Lung (tissue), 11 donors: ENCODE measurements at regions not wholly inside any gene's neighbourhood (a gene's known extent, or its start where the extent isn't known, plus 50 kb on each side); places are given as distances from the start of the nearest gene placed in this dataset.

Source experiments
- ATAC-seq: fragments of 200-7000 bp; cut with Tn5 transposase; one replicate; pipeline ENCODE4 v1.9.1; 2020; ENCODE audit warnings: moderate number of reproducible peaks; ENCODE audit not compliant: insufficient read depth, low FRiP score
- DNase-seq, 3 donors: peaks; one replicate each; pipeline ENCODE4 v3.0.0-alpha.2; 2013 to 2017
- H3K27ac ChIP-seq, 2 donors: one replicate each; pipeline ENCODE4 v1.5.1; 2013; ENCODE audit warnings: mild to moderate bottlenecking in 2 of 2, moderate library complexity in 2 of 2, control low read depth in 1 of 2, inconsistent platforms in 1 of 2, low read depth in 1 of 2, low read length in 1 of 2
- H3K27me3 ChIP-seq, 3 donors: one replicate each; pipeline ENCODE4 v1.5.1; 2013; ENCODE audit warnings: low read length in 2 of 3; ENCODE audit not compliant: control insufficient read depth in 3 of 3, insufficient read depth in 3 of 3
- H3K36me3 ChIP-seq, 4 donors: one replicate each; pipeline ENCODE4 v1.5.1; 2013; ENCODE audit warnings: low read length in 4 of 4, mild to moderate bottlenecking in 1 of 4, moderate library complexity in 1 of 4; ENCODE audit not compliant: control insufficient read depth in 4 of 4, insufficient read depth in 4 of 4
- H3K4me1 ChIP-seq, 5 donors: one replicate each; pipeline ENCODE4 v1.5.1; 2013; ENCODE audit warnings: low read length in 5 of 5, mild to moderate bottlenecking in 2 of 5, moderate library complexity in 1 of 5; ENCODE audit not compliant: control insufficient read depth in 5 of 5, insufficient read depth in 5 of 5
- H3K4me3 ChIP-seq: one replicate; pipeline ENCODE4 v1.5.1; 2013; ENCODE audit warnings: mild to moderate bottlenecking, control low read depth, moderate library complexity
- H3K9ac ChIP-seq, 2 donors: one replicate each; pipeline ENCODE4 v1.5.1; 2013; ENCODE audit warnings: low read length in 2 of 2, control low read depth in 1 of 2; ENCODE audit not compliant: insufficient read depth in 1 of 2
- H3K9me3 ChIP-seq, 4 donors: one replicate each; pipeline ENCODE4 v1.5.1; 2013; ENCODE audit warnings: low read length in 3 of 4, mild to moderate bottlenecking in 1 of 4, moderate library complexity in 1 of 4; ENCODE audit not compliant: control insufficient read depth in 4 of 4, insufficient read depth in 3 of 4
- WGBS, 2 donors: extraction: QIAGEN DNeasy Blood & Tissue Kit; methylation state at CpG; one replicate each; pipeline ENCODE4 v1.1.7; 2013; 5-methylcytosine and 5-hydroxymethylcytosine counted together
- TF ChIP-seq, protein P1 (sequence below): IDR thresholded peaks from 2 replicates; pipeline ENCODE4 v1.5.1; 2012; ENCODE audit warnings: mild to moderate bottlenecking; ENCODE audit errors: control extremely low read depth, extremely low read depth
- donor health status: control.
- donor health status: control.
- donor health status: Bipolar disorder and iron deficiency.
- donor health status: healthy.
- donor health status: DM: yes; HTN: yes; CAD: no.

DNA sequence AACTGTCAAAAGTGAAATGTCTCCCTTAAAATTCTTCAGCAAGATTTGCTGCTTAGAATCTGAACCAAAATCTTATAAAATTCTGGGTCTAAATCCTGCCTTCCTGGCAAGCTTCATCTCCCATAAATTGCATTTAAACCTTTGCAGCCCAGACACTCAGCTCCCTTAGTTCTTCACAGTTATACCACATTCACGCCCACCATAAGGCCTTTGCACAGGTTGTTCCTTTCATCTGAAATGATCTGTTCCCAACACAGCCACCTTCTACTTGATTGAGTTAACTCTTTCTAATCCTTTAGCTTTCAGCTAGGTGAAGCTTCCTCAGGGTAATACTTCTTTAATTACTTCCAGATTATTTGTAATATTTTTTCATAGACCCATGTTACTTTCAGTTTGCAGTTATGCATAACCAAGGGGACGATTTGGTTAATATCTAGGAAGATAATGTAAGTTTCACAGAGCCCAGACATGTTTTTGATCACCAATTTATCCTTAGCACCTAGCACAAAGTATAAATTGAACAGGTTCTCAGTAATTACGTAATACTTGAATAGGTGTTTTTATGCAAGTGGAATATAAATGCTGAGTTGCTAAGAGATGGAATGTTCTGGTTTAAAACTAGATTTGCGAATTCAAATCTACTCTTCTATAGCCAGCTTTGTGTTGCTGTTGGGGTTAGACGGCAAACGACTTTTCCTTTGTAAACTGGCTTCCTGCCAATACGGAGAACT, 779.7 kb upstream of the PKDCC start:
- Histone ChIP-seq H3K9ac (no peak overlapping the region), H3K9me3 (no peaks in the 10 kb centered on the region), H3K4me1 (no peaks in the 10 kb centered on the region), H3K27me3 (no peaks in the 10 kb centered on the region), H3K4me3 (no peak overlapping the region), H3K36me3 (no peaks in the 10 kb centered on the region), H3K27ac (no peak overlapping the region)
- WGBS, 2 donors, result 70 to 84% methylated on average over 7 of the region's 7 CpGs
- peak in 2 of 3 donors; percentile 6 to 12 for DNase-seq
- no peak for ATAC-seq
- TF ChIP-seq, protein P1, sequence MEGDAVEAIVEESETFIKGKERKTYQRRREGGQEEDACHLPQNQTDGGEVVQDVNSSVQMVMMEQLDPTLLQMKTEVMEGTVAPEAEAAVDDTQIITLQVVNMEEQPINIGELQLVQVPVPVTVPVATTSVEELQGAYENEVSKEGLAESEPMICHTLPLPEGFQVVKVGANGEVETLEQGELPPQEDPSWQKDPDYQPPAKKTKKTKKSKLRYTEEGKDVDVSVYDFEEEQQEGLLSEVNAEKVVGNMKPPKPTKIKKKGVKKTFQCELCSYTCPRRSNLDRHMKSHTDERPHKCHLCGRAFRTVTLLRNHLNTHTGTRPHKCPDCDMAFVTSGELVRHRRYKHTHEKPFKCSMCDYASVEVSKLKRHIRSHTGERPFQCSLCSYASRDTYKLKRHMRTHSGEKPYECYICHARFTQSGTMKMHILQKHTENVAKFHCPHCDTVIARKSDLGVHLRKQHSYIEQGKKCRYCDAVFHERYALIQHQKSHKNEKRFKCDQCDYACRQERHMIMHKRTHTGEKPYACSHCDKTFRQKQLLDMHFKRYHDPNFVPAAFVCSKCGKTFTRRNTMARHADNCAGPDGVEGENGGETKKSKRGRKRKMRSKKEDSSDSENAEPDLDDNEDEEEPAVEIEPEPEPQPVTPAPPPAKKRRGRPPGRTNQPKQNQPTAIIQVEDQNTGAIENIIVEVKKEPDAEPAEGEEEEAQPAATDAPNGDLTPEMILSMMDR, result no peak

DNA sequence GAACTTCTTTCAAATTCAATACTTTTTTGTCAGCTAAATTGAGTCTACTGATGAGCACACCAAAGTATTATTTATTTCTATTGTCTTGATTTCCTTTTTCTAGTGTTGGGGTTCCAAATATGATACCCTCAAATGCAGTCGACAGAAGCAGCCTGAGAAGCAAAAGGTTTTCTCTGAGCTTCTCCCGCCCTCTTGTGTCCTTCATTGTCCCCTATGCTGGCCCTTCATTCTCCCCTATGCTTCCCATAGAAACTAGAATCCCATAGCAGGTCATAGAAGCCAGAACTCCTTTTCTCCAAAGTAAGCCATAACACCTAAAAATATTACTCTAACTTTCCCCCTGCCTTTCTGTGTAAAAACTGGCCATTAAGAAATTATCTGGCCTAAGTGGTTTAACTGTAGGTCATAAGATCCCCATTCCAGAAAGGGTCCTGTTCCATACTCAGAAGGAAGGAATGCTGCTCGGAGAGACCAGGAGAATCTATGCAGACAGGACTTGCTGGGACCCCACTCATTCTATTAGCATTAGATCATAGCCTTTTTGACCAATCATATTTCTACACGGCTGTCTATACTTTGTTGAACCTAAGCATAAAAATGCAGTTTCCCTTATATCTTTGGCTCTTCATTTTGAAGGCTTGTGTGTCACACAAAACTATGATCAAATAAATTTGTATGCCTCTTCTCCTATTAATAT, 764.6 kb upstream of the PKDCC start:
- TF ChIP-seq, protein P1, result no peak
- H3K9me3 ChIP-seq, result no peaks in the 10 kb centered on the region
- no peak for ATAC-seq
- no peak for DNase-seq
- no peaks in the 10 kb centered on the region for H3K27me3 ChIP-seq
- no peak overlapping the region for H3K27ac ChIP-seq
- WGBS, 2 donors, result 67 to 83% methylated on average over 4 of the region's 4 CpGs
- no peaks in the 10 kb centered on the region for H3K4me1 ChIP-seq
- H3K4me3 ChIP-seq, result no peak overlapping the region
- H3K9ac ChIP-seq, result no peak overlapping the region
- H3K36me3 ChIP-seq, result no peaks in the 10 kb centered on the region

DNA sequence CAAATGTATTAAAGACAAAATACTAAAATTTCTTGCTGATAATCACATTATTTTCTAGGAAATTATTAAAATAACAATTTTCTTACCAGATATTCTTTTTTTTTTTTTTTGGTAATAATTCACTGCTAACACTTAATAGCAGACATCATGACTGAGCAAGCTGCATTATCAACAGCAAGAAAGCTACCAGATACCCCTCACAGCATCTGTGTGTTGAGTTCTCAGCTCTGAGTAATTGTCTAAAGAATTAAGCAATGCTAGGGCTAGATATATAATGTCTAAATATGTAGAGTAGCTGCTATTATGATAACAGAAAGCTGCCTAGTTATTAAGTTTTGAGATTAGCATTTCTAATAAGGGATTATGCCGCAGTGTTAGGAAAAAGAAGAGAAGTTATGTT, 754.3 kb upstream of the PKDCC start:
- ATAC-seq (no peak), DNase-seq (no peak)
- TF ChIP-seq, protein P1, result no peak
- no peaks in the 10 kb centered on the region for H3K27me3 ChIP-seq
- 94 to 95% methylated on average over 1 of the region's 1 CpG for WGBS, 2 donors
- no peak overlapping the region for H3K27ac ChIP-seq
- H3K4me3 ChIP-seq, result no peak overlapping the region
- peaks cover 0 to 6% (median 0%) of the 10 kb centered on the region in 4 donors for H3K9me3 ChIP-seq
- no peaks in the 10 kb centered on the region for H3K4me1 ChIP-seq
- H3K36me3 ChIP-seq, result no peaks in the 10 kb centered on the region
- no peak overlapping the region for H3K9ac ChIP-seq
